GM21825 (cell line): ENCODE measurements at regions not wholly inside any gene's neighbourhood (a gene's known extent, or its start where the extent isn't known, plus 50 kb on each side); places are given as distances from the start of the nearest gene placed in this dataset.
"Not testable (repeated sequence)": the region's sequence is repeated elsewhere in the genome, so short reads cannot be mapped to it uniquely, and the experiment has no call there.

Source experiments
- ATAC-seq: cut with Tn5 transposase; IDR thresholded peaks from one replicate; pipeline ENCODE4 v1.9.1; 2021; ENCODE audit warnings: mild to moderate bottlenecking, moderate library complexity; ENCODE audit not compliant: unreplicated experiment

GRCh38 chr3:25895031-25895430 lies 105.1 kb downstream of the OXSM start:
- no peak for ATAC-seq

- ATAC-seq: no peak
These were observed 105.6 kb downstream of the OXSM start for GRCh38 chr3:25895443-25895842.

- ATAC-seq: peak; percentile 61
These were observed 107.1 kb downstream of the OXSM start for GRCh38 chr3:25897019-25897418.

- no peak for ATAC-seq
These were observed 109.6 kb downstream of the OXSM start for GRCh38 chr3:25899352-25900101.

GRCh38 chr3:25900161-25900560 lies 110.3 kb downstream of the OXSM start:
- no peak for ATAC-seq

- no peak for ATAC-seq
These were observed 111.9 kb downstream of the OXSM start for GRCh38 chr3:25901796-25902195.

- no peak for ATAC-seq
These were observed 112.7 kb downstream of the OXSM start for GRCh38 chr3:25902586-25902985.

GRCh38 chr3:25903371-25904129 lies 113.7 kb downstream of the OXSM start:
- no peak for ATAC-seq

GRCh38 chr3:25904206-25904605 lies 114.3 kb downstream of the OXSM start:
- ATAC-seq: no peak

GRCh38 chr3:25906132-25906906 lies 116.4 kb downstream of the OXSM start:
- no peak for ATAC-seq

GRCh38 chr3:25907081-25907480 lies 117.2 kb downstream of the OXSM start:
- no peak for ATAC-seq

GRCh38 chr3:25910105-25910504 lies 120.2 kb downstream of the OXSM start:
- no peak for ATAC-seq

- ATAC-seq: no peak
These were observed 121.1 kb downstream of the OXSM start for GRCh38 chr3:25910997-25911396.

GRCh38 chr3:25911525-25912295 lies 121.8 kb downstream of the OXSM start:
- ATAC-seq: no peak

- ATAC-seq: no peak
These were observed 123.3 kb downstream of the OXSM start for GRCh38 chr3:25913179-25913578.

GRCh38 chr3:25915673-25916072 lies 125.8 kb downstream of the OXSM start:
- ATAC-seq: no peak

- ATAC-seq: no peak
These were observed 126.4 kb downstream of the OXSM start for GRCh38 chr3:25916321-25916720.

- ATAC-seq: not testable (repeated sequence)
These were observed 142.1 kb downstream of the OXSM start for GRCh38 chr3:25931967-25932366.

- no peak for ATAC-seq
These were observed 148.9 kb downstream of the OXSM start for GRCh38 chr3:25938566-25939325.

GRCh38 chr3:25940935-25941334 lies 151.0 kb downstream of the OXSM start:
- ATAC-seq: no peak
